ENCODE measurements at regions not wholly inside any gene's neighbourhood (a gene's known extent, or its start where the extent isn't known, plus 50 kb on each side); places are given as distances from the start of the nearest gene placed in this dataset.

- no peak for TF ChIP-seq CTCF (conservative IDR thresholded peaks at IDR 0.05; ENCODE audit: low read depth, low read length)
- no peak for TF ChIP-seq POLR2A (IDR thresholded peaks at IDR 0.05; ENCODE audit: low read depth, low read length)
- TF ChIP-seq RAD21 (IDR thresholded peaks at IDR 0.05; ENCODE audit: low read length), result no peak
- TF ChIP-seq ELK1 (IDR thresholded peaks at IDR 0.05; ENCODE audit: borderline replicate concordance, low read depth, low read length), result no peak
- no peak for TF ChIP-seq BHLHE40 (IDR thresholded peaks at IDR 0.05; ENCODE audit: low read depth, low read length)
- no peak for TF ChIP-seq CEBPB (IDR thresholded peaks at IDR 0.05; ENCODE audit: low read depth, low read length)
- no peak for TF ChIP-seq RCOR1 (IDR thresholded peaks at IDR 0.05; ENCODE audit: insufficient replicate concordance, low read length)
- TF ChIP-seq RFX5 (IDR thresholded peaks at IDR 0.05; ENCODE audit: low read depth, low read length), result no peak
- TF ChIP-seq SMC3 (IDR thresholded peaks at IDR 0.05; ENCODE audit: low read depth, low read length), result no peak
- no peak for TF ChIP-seq USF2 (IDR thresholded peaks at IDR 0.05; ENCODE audit: low read depth, low read length)
- TF ChIP-seq FOS (IDR thresholded peaks at IDR 0.05; ENCODE audit: low read depth, low read length), result no peak
- TF ChIP-seq MXI1 (IDR thresholded peaks at IDR 0.05; ENCODE audit: borderline replicate concordance, low read depth, low read length), result no peak
- TF ChIP-seq MAFK (IDR thresholded peaks at IDR 0.05; ENCODE audit: low read depth, low read length), result no peak
- TF ChIP-seq MAZ (IDR thresholded peaks at IDR 0.05; ENCODE audit: borderline replicate concordance, low read depth, low read length), result no peak
These were observed 360.3 kb upstream of the FZD8 start for GRCh38 chr10:36002445-36002844.

Data from IMR-90 (cell line).